MM.1S (cell line): ENCODE measurements at regions not wholly inside any gene's neighbourhood (a gene's known extent, or its start where the extent isn't known, plus 50 kb on each side); places are given as distances from the start of the nearest gene placed in this dataset.

Experiments
- EZH2 ChIP-seq: fragments of 300-600 bp; sonication (generic); optimal IDR thresholded peaks from 2 replicates; pipeline ENCODE3; 2017; ENCODE audit warnings: low read depth, mild to moderate bottlenecking, antibody characterized with exemption, low read length, mixed read lengths
- EZH2phosphoT487 ChIP-seq: fragments of 300-600 bp; sonication (generic); IDR thresholded peaks from 2 replicates; pipeline ENCODE4 v1.6.1; 2018; ENCODE audit warnings: antibody characterized with exemption, low read length
- TF ChIP-seq, protein P1 (sequence below): fragments of 300-600 bp; sonication (generic); IDR thresholded peaks from 2 replicates; pipeline ENCODE4 v1.5.1; 2016; ENCODE audit warnings: antibody characterized with exemption, low read length, mixed read lengths

DNA sequence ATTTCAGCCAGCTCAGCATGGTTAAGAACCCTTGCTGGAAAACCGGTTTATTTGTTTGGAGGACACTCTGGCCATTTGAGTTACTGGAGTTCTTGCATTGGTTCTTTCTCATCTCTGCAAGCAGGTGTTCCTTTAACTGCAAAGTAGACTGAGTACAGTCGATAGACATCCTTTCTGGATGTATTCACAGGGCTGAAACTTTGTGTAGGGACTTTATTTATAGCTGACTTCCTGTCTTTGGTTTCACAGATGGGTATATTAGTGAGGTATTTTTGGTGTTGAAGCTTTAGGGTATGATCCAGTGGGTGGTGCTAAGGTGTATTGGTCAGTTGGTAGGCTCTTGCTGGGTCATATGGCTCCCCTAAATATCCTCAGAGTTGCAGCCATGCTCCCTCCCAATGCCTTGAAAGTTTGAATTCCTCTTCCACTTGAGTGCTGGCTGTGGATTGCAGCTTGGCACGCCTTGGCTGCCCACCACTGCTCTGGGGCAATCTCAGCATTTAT is 666.0 kb upstream of the COX7C start:
- TF ChIP-seq, protein P1, sequence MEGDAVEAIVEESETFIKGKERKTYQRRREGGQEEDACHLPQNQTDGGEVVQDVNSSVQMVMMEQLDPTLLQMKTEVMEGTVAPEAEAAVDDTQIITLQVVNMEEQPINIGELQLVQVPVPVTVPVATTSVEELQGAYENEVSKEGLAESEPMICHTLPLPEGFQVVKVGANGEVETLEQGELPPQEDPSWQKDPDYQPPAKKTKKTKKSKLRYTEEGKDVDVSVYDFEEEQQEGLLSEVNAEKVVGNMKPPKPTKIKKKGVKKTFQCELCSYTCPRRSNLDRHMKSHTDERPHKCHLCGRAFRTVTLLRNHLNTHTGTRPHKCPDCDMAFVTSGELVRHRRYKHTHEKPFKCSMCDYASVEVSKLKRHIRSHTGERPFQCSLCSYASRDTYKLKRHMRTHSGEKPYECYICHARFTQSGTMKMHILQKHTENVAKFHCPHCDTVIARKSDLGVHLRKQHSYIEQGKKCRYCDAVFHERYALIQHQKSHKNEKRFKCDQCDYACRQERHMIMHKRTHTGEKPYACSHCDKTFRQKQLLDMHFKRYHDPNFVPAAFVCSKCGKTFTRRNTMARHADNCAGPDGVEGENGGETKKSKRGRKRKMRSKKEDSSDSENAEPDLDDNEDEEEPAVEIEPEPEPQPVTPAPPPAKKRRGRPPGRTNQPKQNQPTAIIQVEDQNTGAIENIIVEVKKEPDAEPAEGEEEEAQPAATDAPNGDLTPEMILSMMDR: no peak
- TF ChIP-seq EZH2phosphoT487: no peak
- no peak for TF ChIP-seq EZH2
